ENCODE measurements at regions not wholly inside any gene's neighbourhood (a gene's known extent, or its start where the extent isn't known, plus 50 kb on each side); places are given as distances from the start of the nearest gene placed in this dataset.
"Not testable (repeated sequence)": the region's sequence is repeated elsewhere in the genome, so short reads cannot be mapped to it uniquely, and the experiment has no call there.

DNA sequence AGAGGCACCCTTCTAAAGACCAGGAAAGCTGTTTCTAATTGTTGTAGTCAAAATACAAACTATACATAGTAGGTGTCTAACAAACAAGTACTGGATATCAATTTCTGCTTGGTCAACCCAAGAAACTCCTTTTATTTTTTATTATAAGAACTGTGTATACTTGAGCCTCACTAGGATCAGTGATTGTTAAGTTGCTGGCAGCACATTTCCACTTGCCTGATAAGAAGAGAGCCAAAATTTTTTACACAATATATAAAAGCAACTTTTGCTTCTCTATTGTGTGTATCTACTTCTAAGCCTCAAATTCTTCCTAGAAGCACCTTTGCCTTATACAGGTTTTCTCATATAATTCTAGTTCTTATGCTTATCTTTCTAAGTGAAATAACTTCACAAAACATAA lies 703.0 kb upstream of the EPHA5 start:
- Histone ChIP-seq H3K27ac (ENCODE audit: low read depth, low read length, poor library complexity, severe bottlenecking) (no peak overlapping the region), H3K4me3 (ENCODE audit: low read depth, low read length, poor library complexity, severe bottlenecking) (no peak overlapping the region), H3K27me3 (replicated peaks; ENCODE audit: insufficient read depth, low read depth, low read length, poor library complexity) (no peaks in the 10 kb centered on the region), H3K36me3 (ENCODE audit: insufficient read depth, low read length, poor library complexity, severe bottlenecking) (no peaks in the 10 kb centered on the region), H3K9me3 (ENCODE audit: low read depth, low read length, poor library complexity, severe bottlenecking) (no peaks in the 10 kb centered on the region), H3K4me1 (ENCODE audit: insufficient read depth, low read length, poor library complexity, severe bottlenecking) (no peaks in the 10 kb centered on the region)
- intact Hi-C loops (cut with micrococcal nuclease; ENCODE audit: unreplicated experiment) = no loop called here
- TF ChIP-seq, protein P1, sequence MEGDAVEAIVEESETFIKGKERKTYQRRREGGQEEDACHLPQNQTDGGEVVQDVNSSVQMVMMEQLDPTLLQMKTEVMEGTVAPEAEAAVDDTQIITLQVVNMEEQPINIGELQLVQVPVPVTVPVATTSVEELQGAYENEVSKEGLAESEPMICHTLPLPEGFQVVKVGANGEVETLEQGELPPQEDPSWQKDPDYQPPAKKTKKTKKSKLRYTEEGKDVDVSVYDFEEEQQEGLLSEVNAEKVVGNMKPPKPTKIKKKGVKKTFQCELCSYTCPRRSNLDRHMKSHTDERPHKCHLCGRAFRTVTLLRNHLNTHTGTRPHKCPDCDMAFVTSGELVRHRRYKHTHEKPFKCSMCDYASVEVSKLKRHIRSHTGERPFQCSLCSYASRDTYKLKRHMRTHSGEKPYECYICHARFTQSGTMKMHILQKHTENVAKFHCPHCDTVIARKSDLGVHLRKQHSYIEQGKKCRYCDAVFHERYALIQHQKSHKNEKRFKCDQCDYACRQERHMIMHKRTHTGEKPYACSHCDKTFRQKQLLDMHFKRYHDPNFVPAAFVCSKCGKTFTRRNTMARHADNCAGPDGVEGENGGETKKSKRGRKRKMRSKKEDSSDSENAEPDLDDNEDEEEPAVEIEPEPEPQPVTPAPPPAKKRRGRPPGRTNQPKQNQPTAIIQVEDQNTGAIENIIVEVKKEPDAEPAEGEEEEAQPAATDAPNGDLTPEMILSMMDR (conservative IDR thresholded peaks at IDR 0.05; ENCODE audit: low read depth, low read length) = no peak
- no peak for TF ChIP-seq EZH2 (IDR thresholded peaks at IDR 0.05; ENCODE audit: borderline replicate concordance, low read depth, low read length, poor library complexity, severe bottlenecking)
- no peak for DNase-seq (ENCODE audit: low spot score)
- POLR2A ChIA-PET (ENCODE audit: low non-redundant PET) = no interaction called here
- no TSS peak for BruUV-seq (replicated peaks)
- CTCF ChIA-PET = no interaction called here

GRCh38 chr4:66372706-66373105 lies 702.4 kb upstream of the EPHA5 start:
- ChIA-PET POLR2A (ENCODE audit: low non-redundant PET) (no interaction called here), CTCF (no interaction called here)
- intact Hi-C loops (cut with micrococcal nuclease; ENCODE audit: unreplicated experiment) = no loop called here
- no peaks in the 10 kb centered on the region for H3K36me3 ChIP-seq (ENCODE audit: insufficient read depth, low read length, poor library complexity, severe bottlenecking)
- H3K9me3 ChIP-seq (ENCODE audit: low read depth, low read length, poor library complexity, severe bottlenecking) = no peaks in the 10 kb centered on the region
- no TSS peak for BruUV-seq (replicated peaks)
- H3K27me3 ChIP-seq (replicated peaks; ENCODE audit: insufficient read depth, low read depth, low read length, poor library complexity) = no peaks in the 10 kb centered on the region
- H3K27ac ChIP-seq (ENCODE audit: low read depth, low read length, poor library complexity, severe bottlenecking) = no peak overlapping the region
- DNase-seq (ENCODE audit: low spot score) = no peak
- no peaks in the 10 kb centered on the region for H3K4me1 ChIP-seq (ENCODE audit: insufficient read depth, low read length, poor library complexity, severe bottlenecking)
- no peak overlapping the region for H3K4me3 ChIP-seq (ENCODE audit: low read depth, low read length, poor library complexity, severe bottlenecking)
- TF ChIP-seq, protein P1 (conservative IDR thresholded peaks at IDR 0.05; ENCODE audit: low read depth, low read length) = no peak
- no peak for TF ChIP-seq EZH2 (IDR thresholded peaks at IDR 0.05; ENCODE audit: borderline replicate concordance, low read depth, low read length, poor library complexity, severe bottlenecking)

- intact Hi-C loops (cut with micrococcal nuclease; ENCODE audit: unreplicated experiment) = no loop called here
- TF ChIP-seq EZH2 (IDR thresholded peaks at IDR 0.05; ENCODE audit: borderline replicate concordance, low read depth, low read length, poor library complexity, severe bottlenecking) = no peak
- TF ChIP-seq, protein P1 (conservative IDR thresholded peaks at IDR 0.05; ENCODE audit: low read depth, low read length) = no peak
- DNase-seq (ENCODE audit: low spot score) = no peak
- H3K27ac ChIP-seq (ENCODE audit: low read depth, low read length, poor library complexity, severe bottlenecking) = no peak overlapping the region
- H3K4me3 ChIP-seq (ENCODE audit: low read depth, low read length, poor library complexity, severe bottlenecking) = no peak overlapping the region
- no peaks in the 10 kb centered on the region for H3K4me1 ChIP-seq (ENCODE audit: insufficient read depth, low read length, poor library complexity, severe bottlenecking)
- no peaks in the 10 kb centered on the region for H3K9me3 ChIP-seq (ENCODE audit: low read depth, low read length, poor library complexity, severe bottlenecking)
- ChIA-PET POLR2A (ENCODE audit: low non-redundant PET) (no interaction called here), CTCF (no interaction called here)
- H3K36me3 ChIP-seq (ENCODE audit: insufficient read depth, low read length, poor library complexity, severe bottlenecking) = no peaks in the 10 kb centered on the region
- no TSS peak for BruUV-seq (replicated peaks)
- no peaks in the 10 kb centered on the region for H3K27me3 ChIP-seq (replicated peaks; ENCODE audit: insufficient read depth, low read depth, low read length, poor library complexity)
These were observed 696.9 kb upstream of the EPHA5 start for GRCh38 chr4:66367043-66367660.

DNA sequence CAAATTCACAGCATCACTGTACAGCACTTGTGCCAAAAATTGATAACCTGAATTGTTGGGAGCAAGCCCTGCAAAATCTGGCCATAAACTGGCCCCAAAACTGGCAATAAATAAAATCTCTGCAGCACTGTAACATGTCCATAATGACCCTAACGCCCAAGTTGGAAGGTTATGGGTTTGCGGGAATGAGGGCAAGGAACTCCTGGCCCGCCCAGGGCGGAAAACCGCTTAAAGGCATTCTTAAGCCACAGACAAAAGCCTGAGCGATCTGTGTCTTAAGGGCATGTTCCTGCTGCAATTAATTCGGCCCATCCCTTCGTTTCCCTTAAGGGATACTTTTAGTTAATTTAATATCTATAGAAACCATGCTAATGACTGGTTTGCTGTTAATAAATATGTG lies 690.1 kb upstream of the EPHA5 start:
- intact Hi-C loops (cut with micrococcal nuclease; ENCODE audit: unreplicated experiment); H3K9me3 ChIP-seq (ENCODE audit: low read depth, low read length, poor library complexity, severe bottlenecking); H3K4me1 ChIP-seq (ENCODE audit: insufficient read depth, low read length, poor library complexity, severe bottlenecking); H3K4me3 ChIP-seq (ENCODE audit: low read depth, low read length, poor library complexity, severe bottlenecking); H3K27ac ChIP-seq (ENCODE audit: low read depth, low read length, poor library complexity, severe bottlenecking); BruUV-seq (replicated peaks); CTCF ChIA-PET; H3K27me3 ChIP-seq (replicated peaks; ENCODE audit: insufficient read depth, low read depth, low read length, poor library complexity); DNase-seq (ENCODE audit: low spot score); POLR2A ChIA-PET (ENCODE audit: low non-redundant PET); H3K36me3 ChIP-seq (ENCODE audit: insufficient read depth, low read length, poor library complexity, severe bottlenecking): not testable (repeated sequence)
